Right lobe of liver (tissue), 4 donors: ENCODE measurements at regions not wholly inside any gene's neighbourhood (a gene's known extent, or its start where the extent isn't known, plus 50 kb on each side); places are given as distances from the start of the nearest gene placed in this dataset.

Experiments used
- CTCF ChIP-seq, 4 donors: fragments of 200-600 bp in 3 of 4; fragments of 450-650 bp in 1 of 4; IDR thresholded peaks; one replicate each; pipeline versions ENCODE4 v1.5.1 to v1.8.0; 2016 to 2022; ENCODE audit warnings: antibody characterized with exemption in 4 of 4, mild to moderate bottlenecking in 2 of 4
- POLR2A ChIP-seq: fragments of 450-650 bp; IDR thresholded peaks from one replicate; pipeline ENCODE4 v1.6.1; 2017; ENCODE audit warnings: antibody characterized with exemption, mild to moderate bottlenecking
- donor health status: DM: no; HTN: no; CAD: no.
- donor health status: DM: no; HTN: no; CAD: no.
- donor health status: DM: no; HTN: yes; CAD: no.

- no peak for TF ChIP-seq CTCF (IDR thresholded peaks at IDR 0.05)
- TF ChIP-seq POLR2A, result no peak
These were observed 581.0 kb downstream of the TLE1 start for GRCh38 chr9:81108391-81108790.
